Endothelial cell (in vitro differentiated cells): ENCODE measurements at regions not wholly inside any gene's neighbourhood (a gene's known extent, or its start where the extent isn't known, plus 50 kb on each side); places are given as distances from the start of the nearest gene placed in this dataset.

Source experiments
- DNase-seq: peaks from one replicate; pipeline ENCODE4 v3.0.0; 2021; ENCODE audit warnings: low spot score
- H3K27ac Mint-ChIP-seq: one replicate; pipeline ENCODE4 v1.8.0; 2021; ENCODE audit warnings: mixed read lengths, inconsistent platforms; ENCODE audit not compliant: unreplicated experiment
- H3K27me3 Mint-ChIP-seq: one replicate; pipeline ENCODE4 v1.8.0; 2021; ENCODE audit warnings: mild to moderate bottlenecking, moderate library complexity, mixed read lengths, inconsistent platforms; ENCODE audit not compliant: unreplicated experiment
- H3K36me3 Mint-ChIP-seq: one replicate; pipeline ENCODE4 v1.8.0; 2021; ENCODE audit warnings: mild to moderate bottlenecking, low read depth, mixed read lengths, inconsistent platforms; ENCODE audit not compliant: unreplicated experiment
- H3K4me1 Mint-ChIP-seq: one replicate; pipeline ENCODE4 v1.8.0; 2021; ENCODE audit warnings: mild to moderate bottlenecking, mixed read lengths, inconsistent platforms; ENCODE audit not compliant: unreplicated experiment
- H3K4me3 Mint-ChIP-seq: one replicate; pipeline ENCODE4 v1.8.0; 2021; ENCODE audit warnings: mild to moderate bottlenecking, mixed read lengths, inconsistent platforms; ENCODE audit not compliant: unreplicated experiment
- H3K9me3 Mint-ChIP-seq: one replicate; pipeline ENCODE4 v1.8.0; 2021; ENCODE audit warnings: mixed read lengths, inconsistent platforms; ENCODE audit not compliant: unreplicated experiment
- CTCF ChIP-seq: fragments of 200-600 bp; sonication (generic); IDR thresholded peaks from one replicate; pipeline ENCODE4 v1.5.0; 2021; ENCODE audit warnings: antibody characterized with exemption; ENCODE audit not compliant: unreplicated experiment

GRCh38 chr1:199778324-199778955 is 249.1 kb upstream of the NR5A2 start:
- H3K9me3 Mint-ChIP-seq, result no peaks in the 10 kb centered on the region
- no peak for TF ChIP-seq CTCF
- no peaks in the 10 kb centered on the region for H3K36me3 Mint-ChIP-seq
- peaks cover 16% of the 10 kb centered on the region for H3K4me1 Mint-ChIP-seq
- no peaks in the 10 kb centered on the region for H3K27me3 Mint-ChIP-seq
- no peak for DNase-seq
- no peak overlapping the region for H3K27ac Mint-ChIP-seq
- H3K4me3 Mint-ChIP-seq, result no peak overlapping the region

- no peak for TF ChIP-seq CTCF
- H3K36me3 Mint-ChIP-seq, result no peaks in the 10 kb centered on the region
- no peak overlapping the region for H3K4me3 Mint-ChIP-seq
- no peak for DNase-seq
- H3K4me1 Mint-ChIP-seq, result peaks cover 15% of the 10 kb centered on the region
- no peaks in the 10 kb centered on the region for H3K9me3 Mint-ChIP-seq
- H3K27me3 Mint-ChIP-seq, result no peaks in the 10 kb centered on the region
- no peak overlapping the region for H3K27ac Mint-ChIP-seq
Observed at GRCh38 chr1:199780091-199780490, 247.4 kb upstream of the NR5A2 start.

- peaks cover 15% of the 10 kb centered on the region for H3K4me1 Mint-ChIP-seq
- no peaks in the 10 kb centered on the region for H3K36me3 Mint-ChIP-seq
- no peak for DNase-seq
- no peaks in the 10 kb centered on the region for H3K27me3 Mint-ChIP-seq
- TF ChIP-seq CTCF, result no peak
- no peak overlapping the region for H3K27ac Mint-ChIP-seq
- H3K9me3 Mint-ChIP-seq, result no peaks in the 10 kb centered on the region
- no peak overlapping the region for H3K4me3 Mint-ChIP-seq
Observed at GRCh38 chr1:199780948-199781670, 246.4 kb upstream of the NR5A2 start.

GRCh38 chr1:199784138-199784895 is 243.2 kb upstream of the NR5A2 start:
- no peak overlapping the region for H3K4me3 Mint-ChIP-seq
- H3K9me3 Mint-ChIP-seq, result no peaks in the 10 kb centered on the region
- peaks cover 7% of the 10 kb centered on the region for H3K4me1 Mint-ChIP-seq
- no peak for TF ChIP-seq CTCF
- H3K27me3 Mint-ChIP-seq, result no peaks in the 10 kb centered on the region
- H3K36me3 Mint-ChIP-seq, result no peaks in the 10 kb centered on the region
- no peak for DNase-seq
- H3K27ac Mint-ChIP-seq, result no peak overlapping the region
